ENCODE measurements at regions not wholly inside any gene's neighbourhood (a gene's known extent, or its start where the extent isn't known, plus 50 kb on each side); places are given as distances from the start of the nearest gene placed in this dataset.
A peak's percentile ranks its signal among the peaks of the same experiment; 100 is the strongest.
"Not testable (repeated sequence)": the region's sequence is repeated elsewhere in the genome, so short reads cannot be mapped to it uniquely, and the experiment has no call there.

- no peak overlapping the region for H3K27ac ChIP-seq
- no peak for TF ChIP-seq CTCF (conservative IDR thresholded peaks at IDR 0.05)
- TF ChIP-seq ZFX (IDR thresholded peaks at IDR 0.05): no peak
Measured at GRCh38 chr9:75552941-75553340, 337.5 kb upstream of the PCSK5 start.

- H3K27ac ChIP-seq: not testable (repeated sequence)
Measured at GRCh38 chr9:75566813-75567212, 323.7 kb upstream of the PCSK5 start.

GRCh38 chr9:75570538-75570937 lies 319.9 kb upstream of the PCSK5 start:
- TF ChIP-seq CTCF (conservative IDR thresholded peaks at IDR 0.05) (no peak), ZFX (IDR thresholded peaks at IDR 0.05) (no peak)
- H3K27ac ChIP-seq: no peak overlapping the region

GRCh38 chr9:75574569-75574968 lies 315.9 kb upstream of the PCSK5 start:
- no peak for TF ChIP-seq CTCF (conservative IDR thresholded peaks at IDR 0.05)
- no peak for TF ChIP-seq ZFX (IDR thresholded peaks at IDR 0.05)
- H3K27ac ChIP-seq: no peak overlapping the region

- no peak overlapping the region for H3K27ac ChIP-seq
- TF ChIP-seq CTCF (conservative IDR thresholded peaks at IDR 0.05) (no peak), ZFX (IDR thresholded peaks at IDR 0.05) (no peak)
Measured at GRCh38 chr9:75582870-75583269, 307.6 kb upstream of the PCSK5 start.

GRCh38 chr9:75588808-75589207 lies 301.7 kb upstream of the PCSK5 start:
- TF ChIP-seq CTCF (conservative IDR thresholded peaks at IDR 0.05) (peak; percentile 55), ZFX (IDR thresholded peaks at IDR 0.05) (no peak)
- no peak overlapping the region for H3K27ac ChIP-seq

- no peak overlapping the region for H3K27ac ChIP-seq
- TF ChIP-seq ZFX (IDR thresholded peaks at IDR 0.05) (no peak), CTCF (conservative IDR thresholded peaks at IDR 0.05) (no peak)
Measured at GRCh38 chr9:75589497-75589896, 301.0 kb upstream of the PCSK5 start.

GRCh38 chr9:75591972-75592371 lies 298.5 kb upstream of the PCSK5 start:
- no peak overlapping the region for H3K27ac ChIP-seq
- no peak for TF ChIP-seq ZFX (IDR thresholded peaks at IDR 0.05)
- TF ChIP-seq CTCF (conservative IDR thresholded peaks at IDR 0.05): no peak
